ENCODE measurements at regions not wholly inside any gene's neighbourhood (a gene's known extent, or its start where the extent isn't known, plus 50 kb on each side); places are given as distances from the start of the nearest gene placed in this dataset.

DNA sequence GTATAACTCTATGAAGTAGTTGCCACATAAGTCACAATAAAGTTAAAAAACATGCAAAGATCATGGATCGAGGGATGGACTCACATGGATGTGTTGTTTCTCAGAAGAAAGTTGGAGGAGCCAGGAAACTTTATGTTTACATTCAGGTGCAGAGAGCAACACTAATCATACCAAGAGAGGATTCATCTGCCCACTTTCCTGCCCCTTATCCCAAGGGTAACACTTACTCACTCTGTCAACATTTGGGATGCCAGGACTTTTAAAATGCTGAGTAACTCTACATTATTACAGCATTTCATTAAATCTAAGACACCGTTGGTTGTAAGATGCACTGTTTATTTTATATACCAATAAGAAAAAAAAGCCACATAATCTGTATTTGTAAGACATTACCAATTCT is 170.4 kb downstream of the KCNE4 start:
- 56 to 85% (median 75%) methylated on average over 2 of the region's 2 CpGs for WGBS, 3 donors
- no peak for TF ChIP-seq CTCF (IDR thresholded peaks at IDR 0.05)
- TF ChIP-seq EP300 (IDR thresholded peaks at IDR 0.05), result no peak
- no peak for TF ChIP-seq POLR2A (IDR thresholded peaks at IDR 0.05)
- H3K4me1 ChIP-seq (ENCODE audit: insufficient read depth), result no peaks in the 10 kb centered on the region
- H3K36me3 ChIP-seq, result no peaks in the 10 kb centered on the region
- intact Hi-C loops (cut with DNase I), result no loop called here
- H3K27me3 ChIP-seq, result no peaks in the 10 kb centered on the region
- no peak overlapping the region for H3K4me3 ChIP-seq
- DNase-seq, result no peak
- H3K9me3 ChIP-seq, result no peaks in the 10 kb centered on the region
- no peak overlapping the region for H3K27ac ChIP-seq

DNA sequence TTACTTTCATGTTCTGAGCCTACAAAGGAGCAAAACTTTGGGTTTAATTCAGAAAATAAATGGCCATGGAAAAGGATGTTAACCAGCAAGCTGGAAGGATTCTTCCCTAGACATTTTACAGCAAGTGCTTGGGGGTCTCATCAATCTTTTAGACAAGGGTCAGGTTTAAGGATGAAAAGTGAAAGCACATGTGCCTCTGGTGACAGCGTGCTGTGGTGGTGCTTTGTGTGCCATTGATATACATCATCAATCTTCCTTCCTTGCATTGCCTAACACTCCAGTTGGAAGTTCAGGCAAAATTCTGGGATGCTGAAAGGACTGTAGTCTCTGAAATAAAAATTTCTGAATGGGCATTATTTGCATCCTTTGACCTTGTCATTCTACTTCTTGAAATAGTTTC is 171.2 kb downstream of the KCNE4 start:
- H3K27me3 ChIP-seq, result no peaks in the 10 kb centered on the region
- H3K27ac ChIP-seq, result no peak overlapping the region
- no peaks in the 10 kb centered on the region for H3K36me3 ChIP-seq
- H3K9me3 ChIP-seq, result no peaks in the 10 kb centered on the region
- H3K4me3 ChIP-seq, result no peak overlapping the region
- no peaks in the 10 kb centered on the region for H3K4me1 ChIP-seq (ENCODE audit: insufficient read depth)
- intact Hi-C loops (cut with DNase I), result no loop called here
- TF ChIP-seq EP300 (IDR thresholded peaks at IDR 0.05) (no peak), POLR2A (IDR thresholded peaks at IDR 0.05) (no peak), CTCF (IDR thresholded peaks at IDR 0.05) (no peak)
- WGBS, 3 donors, result 58 to 70% (median 60%) methylated on average over 1 of the region's 1 CpG
- DNase-seq, result no peak

DNA sequence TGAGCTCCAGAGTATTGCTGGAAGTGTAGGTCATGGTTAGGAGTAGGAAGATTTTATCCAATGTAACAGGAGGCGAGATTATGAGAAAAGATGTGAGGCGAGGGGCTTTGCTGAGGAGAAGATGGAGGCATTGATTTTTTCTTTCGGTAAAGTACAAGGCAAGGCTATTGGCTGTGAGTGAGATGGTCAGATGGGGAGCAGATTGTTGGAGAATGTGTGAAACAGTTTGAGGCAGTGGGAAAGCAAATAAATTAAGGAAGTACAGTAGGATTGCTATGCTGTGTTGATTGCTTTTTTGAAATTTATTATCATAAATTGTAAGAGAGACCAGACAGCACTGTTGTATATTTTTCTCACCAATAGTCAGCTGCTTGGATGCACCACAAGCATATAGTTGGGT is 173.3 kb downstream of the KCNE4 start:
- H3K4me3 ChIP-seq, result no peak overlapping the region
- WGBS, 3 donors, result 93 to 96% (median 94%) methylated on average over 3 of the region's 3 CpGs
- H3K4me1 ChIP-seq (ENCODE audit: insufficient read depth), result no peaks in the 10 kb centered on the region
- DNase-seq, result no peak
- TF ChIP-seq CTCF (IDR thresholded peaks at IDR 0.05) (no peak), EP300 (IDR thresholded peaks at IDR 0.05) (no peak), POLR2A (IDR thresholded peaks at IDR 0.05) (no peak)
- H3K27me3 ChIP-seq, result no peaks in the 10 kb centered on the region
- intact Hi-C loops (cut with DNase I), result no loop called here
- H3K9me3 ChIP-seq, result no peaks in the 10 kb centered on the region
- no peak overlapping the region for H3K27ac ChIP-seq
- H3K36me3 ChIP-seq, result no peaks in the 10 kb centered on the region

GRCh38 chr2:223226264-223226663 is 174.3 kb downstream of the KCNE4 start:
- DNase-seq, result no peak
- Histone ChIP-seq H3K9me3 (no peaks in the 10 kb centered on the region), H3K4me3 (no peak overlapping the region), H3K27me3 (no peaks in the 10 kb centered on the region), H3K4me1 (ENCODE audit: insufficient read depth) (no peaks in the 10 kb centered on the region), H3K27ac (no peak overlapping the region), H3K36me3 (no peaks in the 10 kb centered on the region)
- TF ChIP-seq EP300 (IDR thresholded peaks at IDR 0.05) (no peak), POLR2A (IDR thresholded peaks at IDR 0.05) (no peak), CTCF (IDR thresholded peaks at IDR 0.05) (no peak)
- WGBS, 3 donors, result 0 to 79% (median 76%) methylated on average over 1 of the region's 1 CpG
- intact Hi-C loops (cut with DNase I), result no loop called here

DNA sequence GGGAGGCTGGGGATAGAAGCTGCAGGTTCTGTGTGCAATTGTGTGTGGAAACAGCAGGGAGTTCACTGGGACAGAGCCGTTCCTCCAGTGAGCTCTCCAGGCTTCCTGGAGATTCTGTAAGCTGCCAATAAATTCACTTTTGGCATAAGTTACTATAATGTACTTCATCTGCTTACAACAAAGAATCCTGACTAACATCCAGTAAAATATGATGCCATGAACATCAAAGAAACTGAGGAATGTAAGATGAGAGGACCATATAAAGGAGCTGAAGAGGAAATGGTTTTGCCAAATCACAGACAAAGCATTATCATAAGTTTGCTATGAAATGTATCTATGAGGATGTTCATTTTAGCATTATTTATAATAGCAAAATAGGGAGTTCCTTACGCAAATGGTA is 175.3 kb downstream of the KCNE4 start:
- Histone ChIP-seq H3K4me1 (ENCODE audit: insufficient read depth) (no peaks in the 10 kb centered on the region), H3K9me3 (no peaks in the 10 kb centered on the region), H3K4me3 (no peak overlapping the region), H3K27ac (no peak overlapping the region), H3K27me3 (no peaks in the 10 kb centered on the region), H3K36me3 (no peaks in the 10 kb centered on the region)
- WGBS, 3 donors, result 46 to 92% (median 81%) methylated on average over 2 of the region's 2 CpGs
- DNase-seq, result no peak
- intact Hi-C loops (cut with DNase I), result no loop called here
- no peak for TF ChIP-seq EP300 (IDR thresholded peaks at IDR 0.05)
- TF ChIP-seq POLR2A (IDR thresholded peaks at IDR 0.05), result no peak
- no peak for TF ChIP-seq CTCF (IDR thresholded peaks at IDR 0.05)
